Activated T-helper 1 cell treated with anti-CD3 and anti-CD28 coated beads, Interleukin-2, amount 50 U/mL, for 16 hours (primary cell): ENCODE measurements at regions not wholly inside any gene's neighbourhood (a gene's known extent, or its start where the extent isn't known, plus 50 kb on each side); places are given as distances from the start of the nearest gene placed in this dataset.

Source experiments
- DNase-seq, 2 donors: peaks; one replicate each; pipeline ENCODE4 v3.0.0-alpha.2; 2020; ENCODE audit warnings: low read depth in 1 of 2, low spot score in 1 of 2

DNA sequence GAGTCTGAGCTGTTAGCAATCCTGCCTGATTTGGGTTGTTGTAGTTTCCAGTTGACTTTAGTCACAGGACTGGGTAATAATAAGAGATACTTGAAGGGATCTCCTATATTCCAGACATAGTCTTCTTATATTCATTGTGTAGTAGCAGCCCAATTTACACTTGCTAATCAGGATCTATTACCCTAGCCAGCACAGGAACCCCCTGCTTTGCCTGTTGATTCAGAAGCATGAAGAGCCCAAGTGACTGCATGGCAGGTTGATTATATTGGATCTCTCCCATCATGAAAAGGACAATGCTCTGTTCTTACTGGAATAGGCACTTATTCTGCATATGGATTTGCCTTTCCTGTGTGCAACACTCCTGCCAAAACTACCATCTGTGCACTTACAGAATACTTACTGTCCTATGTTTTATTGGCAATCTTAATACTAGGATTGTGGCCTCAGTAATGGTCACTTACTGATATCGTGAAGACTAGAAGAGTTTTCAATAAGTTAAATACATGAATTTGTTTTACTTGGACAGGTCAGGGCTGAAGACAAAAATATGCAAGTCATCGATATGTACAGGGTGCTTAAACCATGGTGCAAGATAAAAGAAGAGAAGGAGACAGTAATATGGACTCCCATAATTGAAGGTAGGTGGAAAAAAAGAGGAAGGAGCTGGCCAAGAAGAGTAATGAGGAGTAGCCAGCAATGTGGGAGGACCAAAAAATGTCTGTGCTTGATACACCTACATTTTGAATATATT lies 304.1 kb downstream of the MCTP2 start:
- DNase-seq, result no peak

DNA sequence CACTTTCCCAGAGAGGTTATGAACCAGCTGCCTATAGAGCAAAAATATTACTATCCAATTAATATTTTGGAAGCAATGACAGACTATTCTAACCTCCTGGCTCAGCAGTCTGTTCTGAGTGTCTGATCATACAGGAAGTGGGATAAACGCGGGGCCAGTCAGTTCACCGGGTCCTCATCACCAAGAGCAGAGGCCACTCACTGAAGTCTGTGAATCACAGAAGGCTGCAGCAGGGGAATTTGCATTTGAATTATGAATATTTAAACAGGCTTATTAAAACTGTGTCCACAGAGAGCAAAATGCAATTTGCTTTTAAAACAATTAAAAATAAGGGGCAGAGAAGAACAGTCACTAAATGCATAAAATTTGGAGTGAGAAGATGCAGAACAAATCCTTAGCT lies 305.2 kb downstream of the MCTP2 start:
- no peak for DNase-seq

DNA sequence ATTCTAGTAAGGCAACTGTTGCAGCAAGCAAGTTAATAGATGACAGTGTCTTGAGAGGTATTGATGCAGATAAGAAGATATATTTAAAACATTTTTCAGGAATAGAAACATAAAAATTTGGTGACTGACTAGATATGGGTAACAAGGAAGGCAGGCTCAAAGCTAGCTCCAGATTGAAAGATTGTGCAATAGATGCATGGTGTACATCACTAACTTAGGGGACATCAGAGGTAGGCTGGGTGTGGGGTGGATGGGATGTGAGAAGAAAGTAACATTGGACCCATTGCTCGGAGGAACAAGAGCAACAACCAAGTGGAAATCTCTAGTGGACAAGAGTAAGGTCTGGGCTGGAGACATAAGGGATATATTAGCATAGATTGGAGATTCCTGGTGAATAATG lies 306.9 kb downstream of the MCTP2 start:
- no peak for DNase-seq

DNA sequence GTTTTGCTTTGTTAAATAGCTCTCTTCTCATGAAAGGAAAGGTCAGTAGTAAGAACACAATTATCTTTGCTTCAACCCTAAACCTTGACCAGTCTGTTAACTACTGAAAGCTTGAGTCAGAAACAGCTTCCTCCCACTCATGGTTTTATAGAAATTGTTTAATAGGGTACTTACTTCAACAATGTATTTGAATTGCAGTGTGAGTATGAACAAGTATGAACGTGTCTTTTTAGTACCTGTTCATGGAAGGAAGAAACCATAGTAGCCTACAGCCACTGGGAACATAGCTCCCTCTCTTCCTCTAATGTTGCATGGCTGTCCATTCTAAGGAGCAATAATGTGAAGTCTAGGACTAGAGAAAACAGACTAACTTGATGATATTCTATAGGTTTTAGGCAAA lies 311.0 kb downstream of the MCTP2 start:
- DNase-seq, result no peak

DNA sequence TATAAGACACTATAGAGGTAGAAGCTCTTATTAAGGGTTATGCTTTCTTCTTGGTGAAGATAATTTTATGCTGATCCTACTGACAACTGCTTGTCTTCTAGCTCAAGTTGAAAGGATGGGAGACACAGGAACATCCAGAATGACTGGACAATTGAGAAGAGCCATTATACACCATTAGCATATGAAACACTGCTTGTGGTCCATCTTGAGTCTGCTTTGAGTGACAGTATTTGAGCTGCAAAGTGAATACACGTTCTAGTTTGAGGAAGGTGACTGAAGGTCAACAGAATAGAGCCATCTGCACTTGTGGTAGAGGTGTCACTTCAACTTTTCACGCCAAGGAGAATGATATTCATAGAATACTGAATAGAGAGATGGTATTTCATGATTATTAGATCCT lies 315.4 kb downstream of the MCTP2 start:
- DNase-seq, result no peak

DNA sequence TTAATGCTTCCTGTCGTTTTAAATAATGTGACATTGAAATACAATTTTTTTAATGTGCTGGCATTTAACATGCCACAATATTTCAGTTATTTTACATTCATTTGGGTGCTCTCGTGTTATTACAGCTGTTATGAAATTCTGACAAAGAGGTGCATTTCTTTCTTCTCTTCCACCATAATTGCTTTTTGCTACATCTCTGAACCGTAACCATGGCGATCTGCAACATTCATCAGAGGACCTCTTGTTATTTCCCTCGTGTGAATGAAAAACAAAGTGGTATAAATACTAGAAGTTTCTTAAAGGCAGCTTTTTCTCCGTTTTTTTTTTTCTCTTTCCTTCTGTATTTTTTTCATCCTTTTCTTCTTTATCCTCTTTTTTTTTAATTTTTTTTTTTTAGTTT lies 316.4 kb downstream of the MCTP2 start:
- no peak for DNase-seq

DNA sequence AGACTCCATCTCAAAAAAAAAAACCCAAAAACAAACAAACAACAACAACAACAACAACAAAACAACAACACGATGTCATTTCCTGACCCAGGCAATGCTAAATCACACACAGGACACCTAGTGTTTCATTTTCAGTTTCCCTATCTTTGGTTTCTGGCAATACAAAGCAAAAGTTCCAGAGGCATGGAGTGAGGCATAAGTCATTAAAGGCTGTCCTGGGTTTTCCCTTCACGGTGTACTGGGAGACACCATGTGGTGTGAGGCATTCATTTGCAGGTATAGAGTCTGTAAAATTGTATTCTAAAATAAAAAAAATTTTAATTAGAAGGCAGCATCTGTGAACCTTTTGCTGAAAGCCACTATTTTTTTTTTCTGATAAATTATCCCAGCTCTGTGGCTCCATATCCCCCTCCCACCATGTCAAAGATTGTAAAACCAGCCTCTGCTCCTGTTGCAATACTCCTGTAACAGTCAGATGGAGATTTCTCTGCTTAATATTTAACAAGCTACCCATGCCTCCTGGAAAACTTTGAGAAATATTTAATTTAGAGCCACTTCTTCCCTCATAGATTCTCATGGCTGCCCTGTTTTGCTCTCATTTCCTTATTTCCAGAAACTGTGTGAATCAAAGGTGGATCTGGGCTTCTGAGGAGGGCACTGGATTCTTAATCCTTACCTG lies 324.6 kb downstream of the MCTP2 start:
- no peak for DNase-seq

DNA sequence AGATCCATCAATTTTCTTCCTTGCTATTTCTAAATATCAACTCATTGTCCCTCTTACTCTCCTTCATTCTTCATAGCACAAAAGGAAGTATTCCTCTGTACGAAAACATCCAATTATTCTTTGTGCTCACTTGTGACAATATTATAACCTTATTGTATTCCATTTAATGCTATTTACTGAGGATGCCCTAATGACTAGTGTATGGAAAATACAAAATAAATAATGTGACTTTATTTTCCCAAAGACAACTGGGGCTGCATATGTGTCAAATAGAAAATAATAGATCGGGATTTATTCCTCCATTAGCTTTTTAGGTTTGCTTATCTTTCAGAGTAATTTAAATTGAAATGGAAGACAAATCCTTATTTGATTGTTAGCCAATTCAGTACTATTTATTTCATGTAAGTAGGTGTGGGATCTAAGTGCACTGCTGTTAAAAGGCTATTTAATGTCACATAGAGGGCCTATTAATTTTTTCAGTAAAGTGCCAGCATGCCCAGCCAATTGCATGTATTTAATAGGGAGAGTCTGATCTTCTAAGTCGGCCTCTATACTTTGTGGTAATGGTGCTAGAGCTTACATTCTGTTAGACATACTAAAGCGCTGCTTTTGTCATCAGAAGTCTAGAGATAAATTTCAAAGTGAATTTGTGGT lies 329.8 kb downstream of the MCTP2 start:
- no peak for DNase-seq

DNA sequence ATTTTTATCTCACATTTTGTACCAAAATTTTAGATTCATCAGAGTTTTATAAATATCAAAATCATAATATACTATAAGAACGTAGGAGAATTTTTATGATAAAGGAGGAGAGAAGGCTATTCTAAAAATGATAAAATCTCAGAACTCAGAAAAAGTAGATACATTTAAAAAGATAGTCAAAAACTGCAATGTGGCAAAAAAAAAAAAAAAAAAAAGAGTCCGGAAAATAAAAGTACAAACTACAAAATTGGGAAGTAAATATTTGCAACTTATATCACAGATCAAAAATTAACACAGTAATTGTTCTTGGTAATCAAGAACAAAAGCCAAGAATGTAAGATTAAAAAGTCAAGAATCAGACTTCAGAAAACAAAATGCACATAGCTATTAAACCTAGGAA lies 332.1 kb downstream of the MCTP2 start:
- no peak for DNase-seq

DNA sequence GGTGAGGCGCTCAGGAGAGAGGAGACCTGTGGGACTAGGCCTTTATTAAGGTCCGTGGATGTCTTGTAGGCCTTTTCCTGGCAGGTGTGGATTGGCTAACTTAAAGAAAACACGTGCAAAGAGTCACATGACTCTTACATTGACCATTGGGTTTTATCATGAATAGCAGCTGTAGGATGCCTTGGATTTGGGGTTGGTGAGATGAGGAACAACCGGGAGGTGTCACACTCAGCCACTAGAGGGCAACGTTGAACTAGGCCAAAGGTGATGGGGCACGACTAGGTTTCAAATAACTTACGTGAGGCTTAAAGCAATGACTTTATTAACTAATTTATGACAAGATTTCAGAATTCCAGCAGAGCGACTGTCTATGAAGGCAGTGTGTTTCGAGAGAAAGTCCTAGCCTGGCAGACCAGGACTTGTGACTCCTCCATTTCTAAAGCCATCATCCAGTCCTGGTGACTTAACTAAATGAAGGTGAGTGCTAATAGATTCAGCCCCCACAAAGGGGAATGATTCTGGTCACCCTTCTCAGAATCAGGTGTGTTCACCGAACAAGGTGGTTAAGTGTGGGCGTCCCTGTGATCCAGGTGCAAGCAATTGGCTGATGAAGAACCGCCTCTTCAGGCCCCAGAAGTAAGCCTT lies 345.6 kb downstream of the MCTP2 start:
- no peak for DNase-seq

DNA sequence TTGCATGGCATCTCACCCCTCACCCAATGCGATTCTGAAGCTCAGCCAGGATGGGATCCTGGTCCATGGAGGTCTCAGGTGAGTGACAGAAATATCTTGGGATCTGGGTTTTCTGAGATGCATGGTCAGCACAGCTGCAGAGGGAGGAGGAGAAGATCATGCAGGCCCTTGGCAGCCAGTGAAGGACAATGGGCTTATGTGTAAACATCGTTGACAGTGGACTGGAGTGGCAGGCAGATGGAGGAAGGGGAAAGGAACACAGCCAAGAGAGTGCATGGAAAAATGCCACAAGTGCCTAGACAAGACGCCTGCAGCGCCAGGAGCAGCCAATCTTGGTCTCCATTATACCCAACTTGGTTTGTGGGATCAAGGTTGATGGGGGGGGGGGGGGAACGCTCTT lies 347.9 kb downstream of the MCTP2 start:
- no peak for DNase-seq

DNA sequence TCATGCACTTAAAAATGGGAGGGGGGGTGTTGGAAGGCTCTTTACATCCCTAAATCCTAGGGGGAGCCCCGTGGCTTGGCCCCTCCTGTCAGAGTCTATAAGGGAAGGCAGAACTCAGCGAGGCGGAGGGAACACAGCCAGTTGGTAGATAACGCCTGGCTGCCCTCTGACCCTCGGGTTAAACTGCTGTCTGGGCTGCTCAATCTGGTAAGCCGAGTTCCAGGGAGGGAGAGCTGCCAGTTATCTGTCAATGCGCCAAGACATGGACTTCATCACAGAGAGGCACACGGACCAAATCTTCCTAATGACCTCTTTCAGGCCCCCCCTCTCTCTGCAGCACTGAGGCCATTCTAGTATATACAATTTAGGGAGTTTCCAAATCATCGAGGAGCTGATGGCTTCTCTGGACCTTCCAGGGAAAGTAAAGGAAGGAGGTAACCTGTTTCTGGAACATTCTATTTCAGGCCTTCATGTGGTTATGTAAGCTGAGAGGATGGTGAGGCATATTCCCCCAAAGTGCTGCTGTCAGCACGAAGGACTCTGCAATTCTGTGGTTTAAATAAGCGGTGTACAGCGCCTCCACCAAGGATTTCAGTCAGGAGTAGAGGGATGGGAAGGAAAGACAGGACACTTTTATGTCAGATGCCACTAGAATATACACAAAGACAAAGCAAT lies 349.0 kb downstream of the MCTP2 start:
- DNase-seq, result no peak

DNA sequence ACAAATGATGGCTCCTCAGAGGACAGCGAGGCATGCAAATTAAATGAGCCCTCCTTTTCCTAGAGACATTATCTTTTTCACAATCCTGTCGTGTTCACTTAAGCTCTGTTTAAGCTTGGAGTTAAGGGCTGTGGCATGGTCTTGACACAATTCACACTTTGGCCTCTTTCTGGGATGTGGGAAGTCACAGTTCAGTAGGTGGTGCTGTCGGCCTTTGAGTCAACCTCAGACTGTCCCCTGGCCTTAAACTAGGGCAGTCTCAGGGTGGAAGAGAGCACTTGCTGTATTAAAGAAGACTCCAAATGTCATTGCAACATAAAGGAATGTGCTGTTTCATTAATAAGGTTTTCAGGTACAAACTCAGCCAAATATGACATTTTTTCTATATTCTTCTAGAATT lies 351.0 kb downstream of the MCTP2 start:
- no peak for DNase-seq

DNA sequence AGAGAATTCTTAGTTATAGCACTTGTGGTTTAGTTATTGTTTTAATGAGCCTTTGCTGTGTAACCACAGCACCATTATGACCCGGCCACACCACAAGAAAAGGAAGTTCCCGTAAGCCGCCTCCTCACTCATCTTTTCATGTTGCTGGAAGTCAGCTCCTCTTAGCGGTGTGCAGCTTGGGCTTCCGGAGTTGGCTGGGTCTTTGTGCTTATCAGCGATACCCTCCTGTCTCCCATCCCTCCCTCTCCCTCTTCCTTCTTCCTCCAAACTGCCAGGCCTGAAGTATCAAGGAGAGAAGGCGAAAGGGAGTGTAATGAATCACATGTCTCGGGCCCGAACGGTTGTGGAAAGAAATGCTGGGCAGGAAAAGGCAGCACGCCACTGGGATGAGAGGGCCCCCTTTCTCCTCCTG lies 353.5 kb downstream of the MCTP2 start:
- peak in 1 of 2 donors; percentile 2 for DNase-seq

DNA sequence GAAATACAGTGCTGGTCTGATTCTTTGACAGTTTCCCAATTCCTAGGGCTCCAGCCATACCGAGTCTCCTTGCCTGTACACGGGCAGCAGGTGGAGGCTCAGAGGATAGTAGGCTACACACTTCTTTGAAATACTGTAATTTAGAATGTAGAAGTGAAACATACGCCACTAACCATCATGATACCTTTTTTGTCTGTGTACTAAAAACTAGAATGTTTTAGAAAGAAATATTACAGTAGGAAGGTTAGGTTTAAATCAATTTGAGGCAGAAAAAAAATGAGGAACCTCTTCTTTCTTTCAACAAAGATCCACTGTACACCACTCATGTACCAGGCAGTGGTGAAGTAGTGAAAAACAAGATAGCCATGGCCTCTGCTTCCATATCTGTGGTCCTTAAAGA lies 354.7 kb downstream of the MCTP2 start:
- no peak for DNase-seq

DNA sequence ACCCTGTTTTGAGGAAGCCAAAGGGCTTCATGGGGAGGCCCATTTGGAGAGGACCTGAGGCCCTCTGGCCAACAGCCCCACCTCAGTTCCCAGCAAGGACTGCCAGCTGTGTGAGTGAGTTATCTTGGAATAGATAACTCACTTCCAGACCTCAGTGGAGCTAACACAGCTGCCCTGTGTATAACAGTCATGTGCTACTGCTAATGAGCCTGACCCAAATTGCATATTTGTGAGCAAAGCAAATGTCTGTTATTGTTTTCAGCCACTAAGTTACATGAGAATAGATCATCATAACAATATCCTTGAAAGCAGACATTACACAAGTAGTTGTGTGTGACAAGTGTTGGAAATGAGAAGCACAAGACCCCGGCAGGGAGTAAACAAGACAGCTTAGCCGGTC lies 355.8 kb downstream of the MCTP2 start:
- DNase-seq, result no peak

DNA sequence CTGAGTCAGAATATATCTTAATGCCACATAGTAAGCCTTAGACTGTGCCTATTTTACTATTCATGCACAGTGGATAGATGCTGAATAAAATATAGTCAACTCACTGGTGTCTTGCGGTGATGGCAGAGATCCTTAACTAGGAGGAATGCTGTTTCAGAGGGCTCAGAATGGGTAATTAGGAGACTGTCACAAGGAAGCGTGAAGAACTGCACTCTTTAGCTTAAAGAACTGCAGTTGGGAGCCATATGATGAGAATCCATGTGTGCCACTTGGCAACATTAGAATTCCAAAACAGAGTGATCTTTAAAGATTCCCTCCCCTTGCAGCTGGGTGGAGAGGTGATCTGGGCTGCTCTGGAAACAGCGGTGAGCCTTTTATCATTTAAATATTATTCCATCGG lies 357.6 kb downstream of the MCTP2 start:
- DNase-seq, result no peak

DNA sequence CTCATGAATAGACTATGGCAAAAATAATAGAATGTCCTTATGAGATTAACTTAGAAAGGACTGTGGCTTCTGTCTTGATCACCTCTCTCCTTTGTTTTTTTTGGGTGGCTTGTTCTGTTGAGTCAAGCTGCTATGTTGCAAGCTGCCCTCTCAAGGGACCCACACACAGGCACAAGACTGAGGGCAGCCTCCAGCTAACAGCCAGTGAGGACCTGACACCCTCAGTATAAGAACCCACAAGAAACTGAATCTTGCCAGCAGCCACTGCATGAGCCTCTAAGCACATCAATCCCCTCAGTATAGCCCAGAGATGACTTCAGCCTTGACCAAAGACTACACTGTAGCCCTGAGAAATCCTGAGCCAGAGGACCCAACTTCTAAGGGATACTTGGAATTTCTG lies 361.1 kb downstream of the MCTP2 start:
- no peak for DNase-seq

DNA sequence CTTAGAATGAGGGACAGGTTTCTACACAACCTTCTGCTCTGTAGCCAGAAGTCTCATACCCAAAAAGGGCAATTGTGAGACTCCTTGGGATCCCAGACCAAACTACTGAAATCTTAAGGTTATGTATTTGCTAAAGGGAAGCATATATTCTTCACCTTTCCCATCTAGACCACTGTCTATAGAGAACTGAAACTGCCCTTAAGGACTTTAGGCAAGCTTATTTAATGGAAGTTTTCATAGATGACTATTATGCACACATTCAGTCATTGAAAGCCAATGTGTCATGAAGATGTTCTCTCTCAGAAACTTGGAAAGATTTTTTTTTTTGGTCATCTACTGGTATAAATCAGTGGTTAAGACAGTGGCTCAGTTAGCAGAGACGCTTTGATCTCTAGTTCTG lies 365.3 kb downstream of the MCTP2 start:
- DNase-seq, result no peak

DNA sequence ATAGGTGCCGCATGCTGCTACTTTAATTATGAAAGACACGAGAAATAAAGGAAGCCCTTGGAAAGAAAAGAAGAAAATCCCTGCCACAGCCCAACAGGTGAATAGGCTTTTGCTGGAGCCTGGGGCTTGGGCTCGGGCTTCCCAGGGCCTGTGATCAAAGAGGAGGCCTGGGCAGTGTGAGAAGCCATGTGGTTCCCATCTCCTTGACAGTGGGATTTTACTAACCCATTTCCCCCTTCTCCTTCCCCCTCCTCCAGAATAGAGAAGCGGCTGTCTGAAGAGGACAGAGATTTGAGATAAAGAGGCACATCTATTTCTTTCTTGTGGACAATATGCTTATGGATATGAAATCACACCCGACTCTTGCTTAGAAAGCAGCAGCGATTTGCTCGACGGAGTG lies 369.1 kb downstream of the MCTP2 start:
- DNase-seq, result no peak

DNA sequence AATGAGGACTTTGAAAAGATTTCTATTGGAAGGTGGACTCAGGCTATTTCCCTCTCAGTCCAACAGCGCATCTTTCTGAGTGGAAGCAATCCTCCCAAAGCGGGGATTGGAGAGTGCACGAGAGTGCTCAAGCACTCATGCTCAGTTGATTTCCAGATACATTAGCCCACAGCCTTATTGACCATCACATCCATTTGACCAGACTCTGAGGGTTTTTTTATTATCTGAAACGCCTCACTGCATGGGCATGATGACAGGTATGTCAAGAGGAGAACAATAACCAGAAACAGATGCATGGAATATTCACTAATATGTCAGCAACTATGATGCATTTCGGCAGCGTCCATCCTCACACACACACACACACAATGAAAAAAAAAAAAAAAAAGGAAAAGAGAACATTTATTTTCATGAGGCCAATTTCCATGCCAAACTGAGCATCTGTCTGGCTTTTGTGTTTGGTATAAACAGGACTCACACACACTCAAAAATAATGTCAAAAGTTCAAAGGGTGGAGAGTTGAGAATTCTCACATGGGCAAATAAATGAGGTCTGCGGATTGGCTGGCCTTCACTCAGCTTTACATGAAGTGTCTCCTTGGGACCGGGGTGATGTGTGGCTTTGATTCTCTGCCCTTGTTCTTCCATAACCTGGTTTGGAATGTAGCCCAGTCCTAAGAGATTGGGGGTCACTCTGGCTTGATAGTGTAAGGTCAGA lies 371.6 kb downstream of the MCTP2 start:
- no peak for DNase-seq
